GM12865 (cell line): ENCODE measurements at regions not wholly inside any gene's neighbourhood (a gene's known extent, or its start where the extent isn't known, plus 50 kb on each side); places are given as distances from the start of the nearest gene placed in this dataset.
"Not testable (repeated sequence)": the region's sequence is repeated elsewhere in the genome, so short reads cannot be mapped to it uniquely, and the experiment has no call there.

ENCODE experiments used
- DNase-seq: peaks from one replicate; pipeline ENCODE4 v3.0.0; 2010; ENCODE audit warnings: low read depth
- H3K4me3 ChIP-seq: 2 replicates; pipeline ENCODE4 v1.5.1; 2011; ENCODE audit warnings: mild to moderate bottlenecking, low read depth, low read length, control low read depth
- TF ChIP-seq, protein P1 (sequence below): IDR thresholded peaks from 2 replicates; pipeline ENCODE4 v1.5.1; 2011; ENCODE audit warnings: low read length, control low read depth, low read depth, inconsistent platforms; ENCODE audit not compliant: insufficient read depth; ENCODE audit errors: missing control alignments

DNA sequence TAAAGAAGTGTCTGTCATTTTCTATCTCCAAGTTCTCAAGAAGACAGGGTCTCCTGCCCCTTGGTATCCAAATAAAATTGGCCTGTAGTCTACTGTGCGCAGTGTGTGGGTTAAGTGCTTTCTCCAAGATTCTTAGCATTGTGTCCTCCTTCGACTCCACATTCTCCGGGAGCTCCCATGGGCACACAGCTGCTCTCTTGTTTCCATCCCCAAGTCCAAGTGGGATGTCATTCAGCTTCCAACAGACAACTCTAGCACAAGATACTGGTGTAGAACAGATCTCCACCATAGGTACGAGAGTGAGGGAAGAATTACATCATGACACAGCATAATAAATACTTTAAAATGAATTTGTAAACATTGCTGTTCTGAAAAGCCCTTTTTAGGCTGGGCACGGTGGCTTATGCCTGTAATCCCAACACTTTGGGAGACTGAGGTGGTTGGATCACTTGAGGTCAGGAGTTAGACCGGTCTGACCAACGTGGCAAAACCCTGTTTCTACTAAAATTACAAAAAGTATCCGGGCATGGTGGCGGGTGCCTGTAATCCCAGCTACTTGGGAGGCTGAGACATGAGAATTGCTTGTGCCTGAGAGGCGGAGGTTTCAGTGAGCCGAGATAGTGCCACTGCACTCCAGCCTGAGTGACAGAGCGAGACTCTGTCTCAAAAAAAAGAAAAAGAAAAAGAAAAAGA is 196.2 kb downstream of the C9orf152 start:
- TF ChIP-seq, protein P1, sequence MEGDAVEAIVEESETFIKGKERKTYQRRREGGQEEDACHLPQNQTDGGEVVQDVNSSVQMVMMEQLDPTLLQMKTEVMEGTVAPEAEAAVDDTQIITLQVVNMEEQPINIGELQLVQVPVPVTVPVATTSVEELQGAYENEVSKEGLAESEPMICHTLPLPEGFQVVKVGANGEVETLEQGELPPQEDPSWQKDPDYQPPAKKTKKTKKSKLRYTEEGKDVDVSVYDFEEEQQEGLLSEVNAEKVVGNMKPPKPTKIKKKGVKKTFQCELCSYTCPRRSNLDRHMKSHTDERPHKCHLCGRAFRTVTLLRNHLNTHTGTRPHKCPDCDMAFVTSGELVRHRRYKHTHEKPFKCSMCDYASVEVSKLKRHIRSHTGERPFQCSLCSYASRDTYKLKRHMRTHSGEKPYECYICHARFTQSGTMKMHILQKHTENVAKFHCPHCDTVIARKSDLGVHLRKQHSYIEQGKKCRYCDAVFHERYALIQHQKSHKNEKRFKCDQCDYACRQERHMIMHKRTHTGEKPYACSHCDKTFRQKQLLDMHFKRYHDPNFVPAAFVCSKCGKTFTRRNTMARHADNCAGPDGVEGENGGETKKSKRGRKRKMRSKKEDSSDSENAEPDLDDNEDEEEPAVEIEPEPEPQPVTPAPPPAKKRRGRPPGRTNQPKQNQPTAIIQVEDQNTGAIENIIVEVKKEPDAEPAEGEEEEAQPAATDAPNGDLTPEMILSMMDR, result no peak
- DNase-seq, result no peak
- no peak overlapping the region for H3K4me3 ChIP-seq

DNA sequence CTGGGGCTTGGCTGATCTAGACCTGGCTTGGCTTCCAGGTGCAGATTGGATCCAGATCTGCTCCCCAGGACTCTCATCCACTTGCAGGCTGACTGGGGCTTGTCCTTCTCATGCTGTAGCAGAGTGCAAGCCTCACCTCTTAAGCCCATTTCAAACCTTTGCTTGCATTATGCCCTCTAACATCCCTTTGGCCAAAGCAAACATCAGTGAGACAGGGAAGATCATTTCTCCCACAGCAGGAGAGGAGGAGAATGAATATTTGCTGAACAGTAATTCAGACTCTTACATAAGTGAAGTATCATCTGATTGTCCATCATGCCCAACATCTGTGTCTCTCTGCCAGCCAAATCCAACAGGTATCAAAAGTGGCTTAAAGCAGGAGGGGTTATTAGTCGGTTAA is 194.9 kb downstream of the C9orf152 start:
- TF ChIP-seq, protein P1, result no peak
- no peak overlapping the region for H3K4me3 ChIP-seq
- no peak for DNase-seq

DNA sequence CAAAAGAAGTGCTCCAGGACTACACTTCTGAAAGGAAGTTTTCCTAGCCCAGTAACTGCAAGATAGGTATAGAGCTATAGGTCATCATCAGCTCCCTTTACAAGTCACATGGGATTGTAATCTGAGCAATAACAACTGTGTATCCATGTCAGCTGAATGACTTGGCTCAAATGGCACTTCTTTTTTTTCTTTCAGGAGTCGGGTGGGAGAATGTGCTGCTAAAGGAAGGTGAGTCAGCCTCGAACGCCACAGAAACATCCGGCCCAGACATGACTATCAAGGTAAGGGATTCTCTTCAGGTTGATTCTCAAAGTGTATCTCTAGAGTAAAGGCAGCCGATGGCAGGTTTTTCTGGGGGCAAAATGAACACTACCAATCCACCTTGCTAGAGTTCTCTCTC is 192.2 kb downstream of the C9orf152 start:
- TF ChIP-seq, protein P1, result no peak
- no peak for DNase-seq
- no peak overlapping the region for H3K4me3 ChIP-seq

DNA sequence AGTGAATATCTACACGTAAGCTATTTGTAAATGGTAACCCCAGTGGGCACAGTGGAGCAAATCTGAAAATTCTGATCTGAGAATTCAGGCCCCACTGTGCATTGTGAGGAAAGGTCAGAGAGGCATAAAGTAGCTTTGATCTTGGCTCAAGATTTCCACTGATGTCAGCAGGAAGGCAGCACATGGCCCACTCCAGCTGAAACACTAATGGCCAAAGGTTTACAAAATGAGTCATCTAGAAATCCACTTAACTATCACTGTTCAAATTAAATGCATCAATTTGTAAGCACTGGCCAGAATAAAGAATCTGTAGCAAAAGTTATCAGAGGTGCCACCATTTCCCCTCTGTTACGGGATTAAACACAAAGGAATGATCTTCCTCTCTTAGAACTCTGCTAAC is 191.6 kb downstream of the C9orf152 start:
- no peak for DNase-seq
- TF ChIP-seq, protein P1, result no peak
- no peak overlapping the region for H3K4me3 ChIP-seq

DNA sequence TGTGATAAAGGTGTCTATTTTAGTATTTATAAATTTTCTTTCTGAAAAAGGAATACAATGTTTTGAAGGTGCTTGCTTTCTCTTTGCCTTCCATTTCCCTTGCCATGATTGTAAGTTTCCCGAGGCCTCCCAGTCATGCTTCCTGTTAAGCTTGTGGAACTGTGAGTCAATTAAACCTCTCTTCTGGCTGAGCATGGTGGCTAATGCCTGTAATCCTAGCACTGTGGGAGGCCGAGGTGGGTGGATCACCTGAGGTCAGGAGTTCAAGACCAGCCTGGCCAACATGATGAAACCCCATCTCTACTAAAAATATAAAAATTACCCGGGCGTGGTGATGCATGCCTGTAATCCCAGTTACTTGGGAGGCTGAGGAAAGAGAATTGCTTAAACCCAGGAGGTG is 187.7 kb downstream of the C9orf152 start:
- H3K4me3 ChIP-seq, DNase-seq: not testable (repeated sequence)

DNA sequence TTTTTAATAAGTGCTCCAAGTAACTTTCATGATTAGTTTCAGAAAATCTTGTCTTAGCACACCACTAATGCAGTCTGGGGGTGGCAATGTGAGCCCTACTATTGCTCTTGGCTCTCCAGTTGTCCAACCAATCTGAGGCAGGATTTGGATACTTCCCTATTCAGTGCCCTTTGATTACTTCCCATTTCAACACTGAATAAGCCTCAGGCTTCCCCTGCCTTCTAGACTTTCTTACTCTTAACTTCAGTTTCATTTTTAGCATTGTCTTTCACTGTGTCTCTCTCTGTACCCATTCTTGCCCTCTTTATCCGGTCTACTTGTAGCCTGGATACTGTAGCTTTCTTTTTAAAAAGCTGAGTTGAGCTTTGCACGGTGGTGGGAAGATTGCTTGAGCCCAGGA is 186.1 kb downstream of the C9orf152 start:
- no peak overlapping the region for H3K4me3 ChIP-seq
- DNase-seq, result peak; percentile 71

DNA sequence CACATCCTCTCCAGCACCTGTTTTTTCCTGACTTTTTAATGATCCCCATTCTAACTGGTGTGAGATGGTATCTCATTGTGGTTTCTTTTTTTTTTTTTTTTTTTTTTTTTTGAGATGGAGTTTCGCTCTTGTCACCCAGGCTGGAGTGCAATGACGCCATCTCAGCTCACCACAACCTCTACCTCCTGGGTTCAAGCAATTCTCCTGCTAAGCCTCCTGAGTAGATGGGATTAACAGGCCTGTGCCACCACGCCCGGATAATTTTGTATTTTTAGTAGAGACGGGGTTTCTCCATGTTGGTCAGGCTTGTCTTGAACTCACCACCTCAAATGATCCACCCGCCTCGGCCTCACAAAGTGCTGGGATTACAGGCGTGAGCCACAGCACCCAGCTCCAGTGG is 184.7 kb downstream of the C9orf152 start:
- H3K4me3 ChIP-seq, DNase-seq: not testable (repeated sequence)

More for the DNA sequence above, 186.1 kb downstream of the C9orf152 start:
- TF ChIP-seq, protein P1, result no peak

DNA sequence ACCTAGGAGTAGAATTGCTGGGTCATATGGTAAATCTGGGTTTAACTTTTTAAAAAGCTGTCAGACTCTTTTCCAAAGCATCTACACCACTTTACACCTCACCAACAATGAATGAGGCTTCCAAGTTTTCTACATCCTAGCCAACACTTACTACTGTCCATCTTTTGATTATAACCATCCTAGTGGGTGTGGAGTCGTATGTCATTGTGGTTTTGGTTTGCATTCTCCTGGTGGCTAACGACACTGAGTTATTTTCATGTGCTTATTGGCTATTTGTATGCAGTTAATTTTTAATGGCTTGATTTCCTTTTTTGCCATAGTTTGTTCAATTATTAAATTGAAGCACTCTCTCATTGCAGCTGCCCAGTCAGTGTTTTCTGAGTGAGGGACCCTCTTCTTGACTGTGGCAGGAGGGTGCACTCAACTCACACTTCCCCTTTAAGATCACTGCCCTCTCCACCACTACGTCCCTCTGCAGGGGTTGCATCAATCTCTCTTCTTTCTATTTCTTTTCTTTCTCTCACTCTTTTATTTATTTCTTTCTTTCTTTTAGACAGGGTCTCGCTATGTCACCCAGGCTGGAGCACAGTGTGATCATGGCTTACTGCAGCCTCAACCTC is 182.3 kb downstream of the C9orf152 start:
- TF ChIP-seq, protein P1, result no peak
- no peak for DNase-seq
- no peak overlapping the region for H3K4me3 ChIP-seq
